Keratinocyte (primary cell): ENCODE measurements at regions not wholly inside any gene's neighbourhood (a gene's known extent, or its start where the extent isn't known, plus 50 kb on each side); places are given as distances from the start of the nearest gene placed in this dataset.

Experiments
- DNase-seq: peaks from one replicate; pipeline ENCODE4 v3.0.0-alpha.2; 2011; ENCODE audit warnings: low read depth, missing footprints, low spot score
- FAIRE-seq: peaks from 2 replicates; lab custom pipeline; 2011; peaks lifted over from hg19 to GRCh38; lab: Jason Lieb, UNC
- H2AFZ ChIP-seq: 2 replicates; pipeline ENCODE4 v1.6.0; 2012; ENCODE audit warnings: low read length, control low read depth, inconsistent platforms; ENCODE audit not compliant: control insufficient read depth
- H3K27ac ChIP-seq: 2 replicates; pipeline ENCODE4 v1.5.1; 2011; ENCODE audit warnings: low read length; ENCODE audit not compliant: control insufficient read depth, insufficient read depth
- H3K27me3 ChIP-seq: 3 replicates; pipeline ENCODE4 v1.6.0; 2011; ENCODE audit warnings: low read length; ENCODE audit not compliant: control insufficient read depth, insufficient read depth; ENCODE audit errors: extremely low read depth
- H3K36me3 ChIP-seq, 2 experiments: 2 replicates in 1 of 2; 3 replicates in 1 of 2; pipeline ENCODE4 v1.5.1; 2011; ENCODE audit warnings: low read length in 2 of 2, mild to moderate bottlenecking in 1 of 2; ENCODE audit not compliant: control insufficient read depth in 2 of 2, insufficient read depth in 2 of 2; ENCODE audit errors: extremely low read depth in 1 of 2
- H3K4me1 ChIP-seq: 3 replicates; pipeline ENCODE4 v1.5.1; 2011; ENCODE audit warnings: low read length; ENCODE audit not compliant: control insufficient read depth, insufficient read depth; ENCODE audit errors: extremely low read depth
- H3K4me2 ChIP-seq: 3 replicates; pipeline ENCODE4 v1.6.0; 2011; ENCODE audit warnings: low read depth, low read length; ENCODE audit not compliant: control insufficient read depth, insufficient read depth; ENCODE audit errors: extremely low read depth
- H3K4me3 ChIP-seq, 3 experiments: fragments of 200-600 bp in 1 of 3; sonication (generic) in 1 of 3; 2 replicates in 2 of 3; 3 replicates in 1 of 3; pipeline ENCODE4 v1.5.1; 2011 to 2016; ENCODE audit warnings: low read length in 3 of 3, mild to moderate bottlenecking in 3 of 3, control low read depth in 2 of 3, inconsistent platforms in 1 of 3, low read depth in 1 of 3, mixed read lengths in 1 of 3, mixed run types in 1 of 3, moderate library complexity in 1 of 3; ENCODE audit not compliant: control insufficient read depth in 2 of 3, insufficient read depth in 2 of 3; ENCODE audit errors: extremely low read depth in 1 of 3
- H3K79me2 ChIP-seq: 2 replicates; pipeline ENCODE4 v1.6.0; 2012; ENCODE audit warnings: low read length; ENCODE audit not compliant: control insufficient read depth, insufficient read depth
- H3K9ac ChIP-seq: 3 replicates; pipeline ENCODE4 v1.6.0; 2011; ENCODE audit warnings: low read length; ENCODE audit not compliant: control insufficient read depth, insufficient read depth; ENCODE audit errors: extremely low read depth
- H3K9me1 ChIP-seq: 3 replicates; pipeline ENCODE4 v1.6.0; 2011; ENCODE audit warnings: low read length; ENCODE audit not compliant: control insufficient read depth, insufficient read depth; ENCODE audit errors: extremely low read depth
- H3K9me3 ChIP-seq: 2 replicates; pipeline ENCODE4 v1.5.1; 2012; ENCODE audit warnings: low read depth, low read length; ENCODE audit not compliant: control insufficient read depth
- H4K20me1 ChIP-seq: 3 replicates; pipeline ENCODE4 v1.6.0; 2011; ENCODE audit warnings: low read length; ENCODE audit not compliant: control insufficient read depth, insufficient read depth; ENCODE audit errors: extremely low read depth
- EZH2 ChIP-seq: IDR thresholded peaks from one replicate; pipeline ENCODE4 v1.6.1; 2012; ENCODE audit warnings: inconsistent platforms, mild to moderate bottlenecking, low read length, moderate library complexity
- dilution Hi-C: fragments of 300-500 bp; cut with MboI; formaldehyde crosslinking; loops from one replicate; pipeline ENCODE4 v1.7.0; 2020; ENCODE audit warnings: low sequenced_read_pairs; ENCODE audit not compliant: extremely low pct_ligation_motif_present
- TF ChIP-seq, protein P1 (sequence below), 3 experiments: IDR thresholded peaks in 1 of 3; conservative IDR thresholded peaks in 1 of 3; optimal IDR thresholded peaks in 1 of 3; 2 replicates in 2 of 3; 3 replicates in 1 of 3; pipeline versions ENCODE3 to v1.5.1; 2011; ENCODE audit warnings: low read length in 3 of 3, mild to moderate bottlenecking in 3 of 3, moderate library complexity in 2 of 3, control low read depth in 1 of 3, inconsistent platforms in 1 of 3; ENCODE audit not compliant: insufficient read depth in 2 of 3; ENCODE audit errors: extremely low read depth in 1 of 3

- no peak for DNase-seq
- H3K9me3 ChIP-seq, result no peaks in the 10 kb centered on the region
- no peaks in the 10 kb centered on the region for H3K36me3 ChIP-seq
- no peak overlapping the region for H3K9ac ChIP-seq
- no peak overlapping the region for H3K4me2 ChIP-seq
- H3K79me2 ChIP-seq, result no peaks in the 10 kb centered on the region
- H4K20me1 ChIP-seq, result no peaks in the 10 kb centered on the region
- no peak for TF ChIP-seq EZH2
- TF ChIP-seq, protein P1, sequence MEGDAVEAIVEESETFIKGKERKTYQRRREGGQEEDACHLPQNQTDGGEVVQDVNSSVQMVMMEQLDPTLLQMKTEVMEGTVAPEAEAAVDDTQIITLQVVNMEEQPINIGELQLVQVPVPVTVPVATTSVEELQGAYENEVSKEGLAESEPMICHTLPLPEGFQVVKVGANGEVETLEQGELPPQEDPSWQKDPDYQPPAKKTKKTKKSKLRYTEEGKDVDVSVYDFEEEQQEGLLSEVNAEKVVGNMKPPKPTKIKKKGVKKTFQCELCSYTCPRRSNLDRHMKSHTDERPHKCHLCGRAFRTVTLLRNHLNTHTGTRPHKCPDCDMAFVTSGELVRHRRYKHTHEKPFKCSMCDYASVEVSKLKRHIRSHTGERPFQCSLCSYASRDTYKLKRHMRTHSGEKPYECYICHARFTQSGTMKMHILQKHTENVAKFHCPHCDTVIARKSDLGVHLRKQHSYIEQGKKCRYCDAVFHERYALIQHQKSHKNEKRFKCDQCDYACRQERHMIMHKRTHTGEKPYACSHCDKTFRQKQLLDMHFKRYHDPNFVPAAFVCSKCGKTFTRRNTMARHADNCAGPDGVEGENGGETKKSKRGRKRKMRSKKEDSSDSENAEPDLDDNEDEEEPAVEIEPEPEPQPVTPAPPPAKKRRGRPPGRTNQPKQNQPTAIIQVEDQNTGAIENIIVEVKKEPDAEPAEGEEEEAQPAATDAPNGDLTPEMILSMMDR (optimal IDR thresholded peaks at IDR 0.05 in 1 of 3, IDR thresholded peaks at IDR 0.05 in 1 of 3, conservative IDR thresholded peaks at IDR 0.05 in 1 of 3; ENCODE audit: extremely low read depth in 1 of 3, insufficient read depth in 2 of 3, low read length in 3 of 3), result no peak
- dilution Hi-C loops, result no loop called here
- no peak overlapping the region for H3K4me3 ChIP-seq
- no peak overlapping the region for H2AFZ ChIP-seq
- no peaks in the 10 kb centered on the region for H3K9me1 ChIP-seq
- no peaks in the 10 kb centered on the region for H3K4me1 ChIP-seq
- H3K27ac ChIP-seq, result no peak overlapping the region
- H3K27me3 ChIP-seq, result no peaks in the 10 kb centered on the region
- no peak for FAIRE-seq
Measured at GRCh38 chr7:54416678-54417077, 125.5 kb upstream of the VSTM2A start.

GRCh38 chr7:54419209-54419608 lies 123.0 kb upstream of the VSTM2A start:
- dilution Hi-C loops, result no loop called here
- TF ChIP-seq, protein P1 (optimal IDR thresholded peaks at IDR 0.05 in 1 of 3, IDR thresholded peaks at IDR 0.05 in 1 of 3, conservative IDR thresholded peaks at IDR 0.05 in 1 of 3; ENCODE audit: extremely low read depth in 1 of 3, insufficient read depth in 2 of 3, low read length in 3 of 3), result no peak
- TF ChIP-seq EZH2, result no peak
- Histone ChIP-seq H3K9me3 (no peaks in the 10 kb centered on the region), H3K79me2 (no peaks in the 10 kb centered on the region), H3K4me3 (no peak overlapping the region), H3K9ac (no peak overlapping the region), H2AFZ (no peak overlapping the region), H3K4me2 (no peak overlapping the region), H3K27ac (no peak overlapping the region), H4K20me1 (no peaks in the 10 kb centered on the region), H3K27me3 (no peaks in the 10 kb centered on the region), H3K36me3 (no peaks in the 10 kb centered on the region), H3K9me1 (no peaks in the 10 kb centered on the region), H3K4me1 (no peaks in the 10 kb centered on the region)
- DNase-seq (no peak), FAIRE-seq (no peak)
